Stimulated activated naive CD8-positive, alpha-beta T cell treated with anti-CD3 and anti-CD28 coated beads, Interleukin-15, amount 100 ng/mL, for 72 hours (primary cell): ENCODE measurements at regions not wholly inside any gene's neighbourhood (a gene's known extent, or its start where the extent isn't known, plus 50 kb on each side); places are given as distances from the start of the nearest gene placed in this dataset.
A peak's percentile ranks its signal among the peaks of the same experiment; 100 is the strongest.

Experiments
- ATAC-seq: fragments of 150-1000 bp; cut with Tn5 transposase; 2 replicates; pipeline ENCODE4 v1.10.0; 2021; ENCODE audit warnings: mild to moderate bottlenecking, moderate library complexity
- DNase-seq, 2 donors: peaks; one replicate each; pipeline ENCODE4 v3.0.0; 2021 to 2022
- H3K27ac Mint-ChIP-seq, 2 donors: one replicate each; pipeline ENCODE4 v1.8.0; 2022; ENCODE audit warnings: mild to moderate bottlenecking in 2 of 2, mixed read lengths in 2 of 2, moderate library complexity in 2 of 2
- H3K27me3 Mint-ChIP-seq: one replicate; pipeline ENCODE4 v1.8.0; 2022; ENCODE audit warnings: mixed read lengths
- H3K4me1 Mint-ChIP-seq: one replicate; pipeline ENCODE4 v1.8.0; 2022; ENCODE audit warnings: mild to moderate bottlenecking, mixed read lengths
- H3K4me3 Mint-ChIP-seq, 2 donors: one replicate each; pipeline ENCODE4 v1.8.0; 2022; ENCODE audit warnings: mild to moderate bottlenecking in 2 of 2, mixed read lengths in 2 of 2, moderate library complexity in 1 of 2
- H3K9me3 Mint-ChIP-seq, 2 donors: one replicate each; pipeline ENCODE4 v1.8.0; 2022; ENCODE audit warnings: mixed read lengths in 2 of 2

DNA sequence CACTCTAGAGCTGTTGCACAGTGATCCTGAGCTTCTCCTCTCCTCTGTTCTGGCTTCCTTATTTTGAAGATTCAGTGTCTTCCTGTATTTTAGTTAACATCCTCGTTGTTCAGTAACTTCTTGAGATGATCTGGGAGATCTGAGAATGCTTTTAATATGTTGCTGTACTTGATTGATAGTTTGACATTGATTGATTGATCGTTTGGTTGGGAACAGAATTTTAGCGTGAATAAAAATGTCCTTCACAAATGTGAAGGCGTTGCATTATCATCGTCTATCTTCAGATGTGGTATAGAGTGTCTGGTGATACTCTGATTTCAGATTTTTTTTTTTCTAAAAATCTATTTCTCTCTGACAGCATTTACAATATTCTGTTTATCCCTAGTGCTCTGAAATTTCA lies 80.1 kb upstream of the KLF12 start:
- DNase-seq (no peak), ATAC-seq (no peak)
- Mint-ChIP-seq H3K4me3 (no peak overlapping the region), H3K9me3 (no peaks in the 10 kb centered on the region), H3K27ac (no peak overlapping the region), H3K27me3 (no peaks in the 10 kb centered on the region), H3K4me1 (peaks cover 11% of the 10 kb centered on the region)

DNA sequence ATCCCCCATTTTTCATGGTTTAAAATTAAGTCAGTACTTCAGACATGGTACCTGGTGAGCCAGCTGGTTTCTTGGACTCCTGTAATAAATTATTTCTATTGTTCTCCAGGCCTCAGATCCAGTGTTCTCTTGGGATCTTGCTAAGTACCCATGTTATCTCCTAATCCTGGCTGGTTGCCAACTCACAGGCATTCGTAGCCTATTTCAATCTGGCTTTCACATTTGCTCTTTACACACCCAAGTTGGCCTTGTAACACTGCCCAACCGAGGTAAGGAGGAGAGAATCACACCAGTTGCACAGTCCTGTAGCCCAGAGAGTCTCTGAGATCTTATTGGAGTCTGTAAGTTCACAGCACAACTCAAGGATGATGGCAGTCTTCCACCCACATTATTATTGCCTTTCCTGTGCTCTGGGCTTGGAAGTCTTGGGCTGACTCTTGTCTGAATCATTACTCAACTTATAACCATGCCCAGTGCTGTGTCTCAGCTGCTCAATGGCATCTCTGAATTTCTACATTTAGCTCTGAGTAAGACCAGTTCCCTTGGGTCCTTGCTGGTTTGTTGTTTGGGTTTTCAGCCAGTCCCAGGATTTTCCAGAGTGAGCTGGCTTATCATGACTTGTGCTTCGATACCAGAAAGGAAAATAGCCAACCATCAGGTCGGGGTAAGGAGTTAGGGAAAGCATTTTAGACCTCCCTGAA lies 76.6 kb upstream of the KLF12 start:
- ATAC-seq: no peak
- Mint-ChIP-seq H3K27me3 (no peaks in the 10 kb centered on the region), H3K4me3 (no peak overlapping the region), H3K27ac (peak overlapping the region in 1 of 2 donors; percentile 4), H3K4me1 (peaks cover 10% of the 10 kb centered on the region), H3K9me3 (peaks cover 6 to 10% of the 10 kb centered on the region in 2 donors)
- no peak for DNase-seq

DNA sequence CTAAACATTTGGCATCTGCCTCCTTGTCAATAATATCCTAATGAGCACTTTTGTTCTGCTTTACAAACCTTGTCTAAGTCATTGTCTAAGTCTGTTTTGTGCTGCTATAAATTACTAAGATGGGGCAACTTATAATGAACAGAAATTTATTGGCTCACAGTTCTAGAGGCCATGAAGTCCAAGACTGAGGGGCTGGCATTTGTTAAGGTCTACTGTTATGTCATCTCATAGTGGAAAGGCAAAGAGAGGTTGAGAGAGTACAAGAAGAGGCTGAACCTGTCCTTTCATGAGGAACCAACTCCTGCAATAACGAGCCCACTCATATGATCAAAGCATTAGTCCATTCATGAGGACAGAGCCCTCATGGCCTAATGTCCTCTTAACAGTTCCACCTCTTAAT lies 72.7 kb upstream of the KLF12 start:
- H3K9me3 Mint-ChIP-seq: peaks cover 6 to 10% of the 10 kb centered on the region in 2 donors
- ATAC-seq (no peak), DNase-seq (no peak)
- no peaks in the 10 kb centered on the region for H3K4me1 Mint-ChIP-seq
- H3K27ac Mint-ChIP-seq: no peak overlapping the region
- H3K27me3 Mint-ChIP-seq: no peaks in the 10 kb centered on the region
- H3K4me3 Mint-ChIP-seq: no peak overlapping the region

- Mint-ChIP-seq H3K9me3 (peaks cover 6 to 10% of the 10 kb centered on the region in 2 donors), H3K27me3 (no peaks in the 10 kb centered on the region), H3K4me3 (no peak overlapping the region), H3K27ac (no peak overlapping the region), H3K4me1 (no peaks in the 10 kb centered on the region)
- DNase-seq (no peak), ATAC-seq (no peak)
These were observed 71.9 kb upstream of the KLF12 start for GRCh38 chr13:74206061-74206561.

DNA sequence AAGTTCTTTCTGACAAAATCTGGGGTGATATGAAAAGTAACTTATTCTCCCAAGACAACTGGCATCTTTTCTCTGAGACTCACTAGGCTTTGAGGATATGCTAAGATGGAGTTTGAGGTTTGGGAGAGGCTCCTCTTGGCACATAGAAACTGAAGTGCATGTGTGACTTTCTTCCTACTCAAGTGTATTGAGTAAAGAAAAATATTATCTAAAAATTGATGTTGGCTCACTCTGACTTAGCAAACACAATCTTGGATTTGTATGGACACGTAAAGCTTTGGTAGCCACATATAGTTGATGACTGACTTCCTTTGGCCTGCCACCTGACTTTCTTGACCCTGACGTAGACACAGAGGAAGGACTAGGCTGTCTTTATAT lies 71.1 kb upstream of the KLF12 start:
- H3K4me3 Mint-ChIP-seq: no peak overlapping the region
- H3K27ac Mint-ChIP-seq: no peak overlapping the region
- H3K9me3 Mint-ChIP-seq: peaks cover 6 to 10% of the 10 kb centered on the region in 2 donors

DNA sequence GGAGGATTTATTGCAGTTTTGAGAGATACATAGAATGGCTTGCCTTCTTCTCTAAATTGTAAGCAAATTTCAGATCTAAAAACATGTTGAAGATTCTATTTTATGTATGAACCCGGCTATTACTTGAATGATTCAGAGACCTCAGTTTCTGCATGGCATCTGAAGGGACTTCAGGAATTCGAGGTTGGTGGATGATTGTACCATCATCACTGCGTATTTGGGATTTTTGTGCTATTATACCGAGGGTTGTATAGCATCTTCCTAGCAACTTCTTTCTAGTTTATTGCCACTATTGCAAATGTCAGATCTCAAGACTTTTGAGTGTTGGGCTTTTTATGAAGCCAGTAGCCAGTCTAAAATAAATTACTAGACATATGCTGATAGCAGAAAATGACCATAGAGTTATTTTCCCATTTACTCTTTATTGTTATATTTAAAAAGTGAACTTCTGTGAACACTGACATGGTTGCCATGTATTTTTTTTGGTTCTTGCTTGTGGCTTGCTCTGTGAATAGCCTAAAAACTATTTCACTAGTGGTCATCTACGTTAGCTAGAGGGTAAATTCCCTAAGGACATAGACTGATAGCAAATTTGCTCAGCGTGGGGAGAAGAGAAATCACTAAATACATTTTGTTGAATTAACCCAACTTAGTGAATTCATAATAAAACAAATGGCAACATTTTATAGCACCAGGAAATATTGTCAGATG lies 70.6 kb upstream of the KLF12 start:
- Mint-ChIP-seq H3K4me1 (no peaks in the 10 kb centered on the region), H3K27ac (no peak overlapping the region), H3K27me3 (no peaks in the 10 kb centered on the region), H3K9me3 (peaks cover 6 to 10% of the 10 kb centered on the region in 2 donors), H3K4me3 (no peak overlapping the region)
- ATAC-seq (no peak), DNase-seq (no peak)

More for the DNA sequence above, 71.1 kb upstream of the KLF12 start:
- no peaks in the 10 kb centered on the region for H3K4me1 Mint-ChIP-seq
- no peak for DNase-seq
- no peak for ATAC-seq
- H3K27me3 Mint-ChIP-seq: no peaks in the 10 kb centered on the region

- Mint-ChIP-seq H3K27me3 (no peaks in the 10 kb centered on the region), H3K27ac (no peak overlapping the region), H3K4me3 (no peak overlapping the region), H3K4me1 (no peaks in the 10 kb centered on the region), H3K9me3 (peaks cover 6 to 10% of the 10 kb centered on the region in 2 donors)
- no peak for ATAC-seq
- DNase-seq: no peak
These were observed 69.4 kb upstream of the KLF12 start for GRCh38 chr13:74203576-74203975.

- no peaks in the 10 kb centered on the region for H3K27me3 Mint-ChIP-seq
- no peak for DNase-seq
- no peaks in the 10 kb centered on the region for H3K4me1 Mint-ChIP-seq
- H3K9me3 Mint-ChIP-seq: peaks cover 6 to 10% of the 10 kb centered on the region in 2 donors
- H3K4me3 Mint-ChIP-seq: no peak overlapping the region
- ATAC-seq: no peak
- H3K27ac Mint-ChIP-seq: no peak overlapping the region
These were observed 68.1 kb upstream of the KLF12 start for GRCh38 chr13:74202129-74202813.

GRCh38 chr13:74201530-74201929 lies 67.3 kb upstream of the KLF12 start:
- no peaks in the 10 kb centered on the region for H3K27me3 Mint-ChIP-seq
- no peak overlapping the region for H3K4me3 Mint-ChIP-seq
- no peak overlapping the region for H3K27ac Mint-ChIP-seq
- no peak for ATAC-seq
- DNase-seq: no peak
- no peaks in the 10 kb centered on the region for H3K4me1 Mint-ChIP-seq
- peaks cover 3% of the 10 kb centered on the region in 2 donors for H3K9me3 Mint-ChIP-seq

DNA sequence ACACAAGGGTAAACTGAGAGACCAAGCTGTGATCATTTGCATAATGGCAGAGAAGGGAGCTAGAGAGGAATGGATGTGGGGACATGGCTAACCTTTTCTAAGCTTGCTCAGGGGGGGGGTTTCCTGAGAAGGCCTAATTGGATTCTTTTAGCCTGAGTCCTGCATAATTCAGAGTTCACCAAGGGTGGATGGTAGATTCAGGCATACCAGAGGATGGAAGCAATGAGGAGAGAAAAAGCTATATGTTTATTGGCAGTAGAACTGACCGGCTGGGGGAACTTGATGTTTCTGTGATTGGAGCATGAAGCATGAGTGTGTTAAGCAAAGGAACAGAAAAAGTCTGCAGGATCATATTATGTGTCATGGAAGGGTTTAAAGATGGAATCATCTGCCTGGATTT lies 65.9 kb upstream of the KLF12 start:
- no peak overlapping the region for H3K4me3 Mint-ChIP-seq
- no peaks in the 10 kb centered on the region for H3K4me1 Mint-ChIP-seq
- ATAC-seq (no peak), DNase-seq (no peak)
- H3K9me3 Mint-ChIP-seq: no peaks in the 10 kb centered on the region
- no peak overlapping the region for H3K27ac Mint-ChIP-seq
- no peaks in the 10 kb centered on the region for H3K27me3 Mint-ChIP-seq

DNA sequence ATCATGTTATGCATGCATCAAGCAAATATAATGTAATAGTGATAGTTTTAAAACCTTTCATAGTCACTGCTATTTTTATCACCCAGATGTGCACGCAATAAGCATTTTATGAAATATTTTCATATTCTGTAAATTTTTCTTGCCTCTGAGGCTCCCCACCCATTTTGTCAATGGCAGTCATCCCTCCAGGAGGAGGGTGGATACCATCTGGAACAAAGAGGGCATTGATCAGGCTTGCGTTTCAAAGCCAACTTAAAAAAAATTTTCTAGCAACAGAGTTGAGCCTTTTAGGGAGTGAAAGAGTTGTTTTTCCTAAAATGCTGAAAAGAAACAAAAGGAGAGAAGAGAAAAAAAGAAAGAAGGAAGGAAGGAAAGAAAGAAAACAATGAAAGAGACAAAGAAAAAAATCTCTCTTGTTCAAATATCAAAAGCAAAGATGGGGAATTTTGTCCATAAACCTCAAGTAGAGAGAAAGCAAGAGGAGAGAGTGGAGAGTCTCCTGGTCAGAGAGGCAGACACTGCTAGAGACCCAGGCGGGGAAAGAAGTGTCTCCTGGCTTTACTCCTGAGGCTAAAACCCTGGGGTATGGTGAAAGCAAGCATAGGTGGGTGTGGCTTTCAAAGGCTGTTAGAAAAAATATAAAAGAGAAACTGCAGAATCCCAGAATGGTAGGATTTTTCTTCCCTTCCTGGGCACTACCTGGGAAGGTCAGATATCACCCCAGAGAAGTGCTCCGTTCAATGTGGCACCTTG lies 63.6 kb upstream of the KLF12 start:
- DNase-seq (no peak), ATAC-seq (no peak)
- Mint-ChIP-seq H3K27me3 (no peaks in the 10 kb centered on the region), H3K9me3 (no peaks in the 10 kb centered on the region), H3K4me3 (no peak overlapping the region), H3K27ac (peak overlapping the region in 1 of 2 donors; percentile 27), H3K4me1 (peaks cover 12% of the 10 kb centered on the region)

DNA sequence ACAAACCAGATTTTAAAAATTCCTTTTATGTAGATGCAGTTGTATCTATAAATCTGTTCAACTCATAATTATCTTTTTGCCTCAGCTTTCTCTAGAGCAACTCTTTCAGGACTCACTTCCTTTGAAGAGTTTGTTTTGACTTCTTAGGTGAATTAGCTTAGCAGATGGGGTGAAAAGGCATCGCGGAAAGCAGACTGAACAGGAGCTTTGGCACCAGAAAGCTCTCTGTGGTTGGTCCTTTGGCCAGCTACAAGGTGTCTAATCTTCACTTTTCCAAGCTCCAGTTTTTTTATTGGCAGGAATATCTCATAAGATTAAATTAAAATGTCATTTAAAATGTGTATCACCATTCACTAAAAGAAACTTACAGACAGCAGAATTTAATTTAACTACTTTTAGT lies 60.6 kb upstream of the KLF12 start:
- no peak overlapping the region for H3K4me3 Mint-ChIP-seq

GRCh38 chr13:74193391-74193790 lies 59.2 kb upstream of the KLF12 start:
- no peak overlapping the region for H3K27ac Mint-ChIP-seq
- H3K9me3 Mint-ChIP-seq: no peaks in the 10 kb centered on the region
- no peaks in the 10 kb centered on the region for H3K27me3 Mint-ChIP-seq
- ATAC-seq (no peak), DNase-seq (no peak)
- peaks cover 33% of the 10 kb centered on the region for H3K4me1 Mint-ChIP-seq
- H3K4me3 Mint-ChIP-seq: no peak overlapping the region

More for the DNA sequence above, 60.6 kb upstream of the KLF12 start:
- Mint-ChIP-seq H3K27ac (no peak overlapping the region), H3K27me3 (no peaks in the 10 kb centered on the region), H3K9me3 (no peaks in the 10 kb centered on the region), H3K4me1 (peaks cover 33% of the 10 kb centered on the region)
- no peak for ATAC-seq
- DNase-seq: no peak

GRCh38 chr13:74191410-74191809 lies 57.2 kb upstream of the KLF12 start:
- peak overlapping the region; percentile 25 to 57 for H3K4me3 Mint-ChIP-seq
- H3K27me3 Mint-ChIP-seq: no peaks in the 10 kb centered on the region
- no peaks in the 10 kb centered on the region for H3K9me3 Mint-ChIP-seq
- ATAC-seq (peak; percentile 79), DNase-seq (peak in 1 of 2 donors; percentile 5)
- H3K27ac Mint-ChIP-seq: no peak overlapping the region
- peaks cover 33% of the 10 kb centered on the region for H3K4me1 Mint-ChIP-seq

- no peak overlapping the region for H3K4me3 Mint-ChIP-seq
- peaks cover 33% of the 10 kb centered on the region for H3K4me1 Mint-ChIP-seq
- ATAC-seq (peak; percentile 54), DNase-seq (peak in 1 of 2 donors; percentile 14)
- H3K27me3 Mint-ChIP-seq: no peaks in the 10 kb centered on the region
- H3K9me3 Mint-ChIP-seq: no peaks in the 10 kb centered on the region
- H3K27ac Mint-ChIP-seq: no peak overlapping the region
These were observed 56.8 kb upstream of the KLF12 start for GRCh38 chr13:74190999-74191398.
